Fibroblast of the aortic adventitia (primary cell): ENCODE measurements at regions not wholly inside any gene's neighbourhood (a gene's known extent, or its start where the extent isn't known, plus 50 kb on each side); places are given as distances from the start of the nearest gene placed in this dataset.
A peak's percentile ranks its signal among the peaks of the same experiment; 100 is the strongest.

ENCODE experiments used
- DNase-seq: peaks from one replicate; pipeline ENCODE4 v3.0.0-alpha.2; 2010; ENCODE audit warnings: low read depth
- H3K4me3 ChIP-seq: 2 replicates; pipeline ENCODE4 v1.5.1; 2011; ENCODE audit warnings: low read depth, mild to moderate bottlenecking, control low read depth, low read length, moderate library complexity
- TF ChIP-seq, protein P1 (sequence below): IDR thresholded peaks from 2 replicates; pipeline ENCODE4 v1.5.1; 2011; ENCODE audit warnings: mild to moderate bottlenecking, low read length, control low read depth, inconsistent platforms; ENCODE audit not compliant: insufficient read depth

GRCh38 chr2:151083856-151084795, 177.5 kb downstream of the RBM43 start:
- DNase-seq: peak; percentile 37
- no peak overlapping the region for H3K4me3 ChIP-seq
- TF ChIP-seq, protein P1, sequence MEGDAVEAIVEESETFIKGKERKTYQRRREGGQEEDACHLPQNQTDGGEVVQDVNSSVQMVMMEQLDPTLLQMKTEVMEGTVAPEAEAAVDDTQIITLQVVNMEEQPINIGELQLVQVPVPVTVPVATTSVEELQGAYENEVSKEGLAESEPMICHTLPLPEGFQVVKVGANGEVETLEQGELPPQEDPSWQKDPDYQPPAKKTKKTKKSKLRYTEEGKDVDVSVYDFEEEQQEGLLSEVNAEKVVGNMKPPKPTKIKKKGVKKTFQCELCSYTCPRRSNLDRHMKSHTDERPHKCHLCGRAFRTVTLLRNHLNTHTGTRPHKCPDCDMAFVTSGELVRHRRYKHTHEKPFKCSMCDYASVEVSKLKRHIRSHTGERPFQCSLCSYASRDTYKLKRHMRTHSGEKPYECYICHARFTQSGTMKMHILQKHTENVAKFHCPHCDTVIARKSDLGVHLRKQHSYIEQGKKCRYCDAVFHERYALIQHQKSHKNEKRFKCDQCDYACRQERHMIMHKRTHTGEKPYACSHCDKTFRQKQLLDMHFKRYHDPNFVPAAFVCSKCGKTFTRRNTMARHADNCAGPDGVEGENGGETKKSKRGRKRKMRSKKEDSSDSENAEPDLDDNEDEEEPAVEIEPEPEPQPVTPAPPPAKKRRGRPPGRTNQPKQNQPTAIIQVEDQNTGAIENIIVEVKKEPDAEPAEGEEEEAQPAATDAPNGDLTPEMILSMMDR: no peak

DNA sequence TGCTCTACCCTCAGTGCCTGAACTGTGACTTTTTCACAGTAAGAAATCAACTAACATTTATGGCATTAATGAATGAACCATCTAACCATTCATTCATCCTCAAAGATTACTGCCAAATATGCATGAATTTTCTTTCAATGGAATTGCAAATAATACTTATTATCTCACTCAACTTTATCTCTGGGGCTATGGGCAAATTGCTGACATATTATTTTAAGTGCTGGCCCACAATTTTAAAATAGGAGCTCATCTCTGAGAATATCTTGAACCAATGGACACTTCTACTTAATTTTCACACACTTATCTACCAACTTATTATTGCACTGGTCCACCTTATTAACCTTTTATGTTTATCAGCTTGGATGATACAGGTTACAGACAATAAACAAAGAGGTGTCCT, 182.8 kb downstream of the RBM43 start:
- no peak overlapping the region for H3K4me3 ChIP-seq
- TF ChIP-seq, protein P1: no peak
- DNase-seq: no peak

DNA sequence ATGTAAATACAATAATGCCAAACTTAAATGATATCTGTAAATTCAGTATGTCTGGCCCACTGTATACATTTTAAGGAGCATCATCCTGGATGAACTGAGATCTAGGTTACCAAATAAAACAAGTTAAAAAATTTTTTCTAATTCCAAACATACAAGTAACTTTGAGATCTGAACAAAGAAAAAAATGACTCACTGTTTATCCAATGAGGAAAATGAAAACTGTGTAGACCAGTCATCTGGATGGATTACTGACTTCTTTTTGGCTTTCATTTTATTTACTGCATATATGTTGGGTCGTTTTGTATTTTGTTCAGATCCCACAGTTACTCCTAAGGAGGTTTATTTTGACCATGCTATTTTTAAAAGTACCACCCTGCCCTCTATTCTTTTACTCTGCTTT, 189.8 kb downstream of the RBM43 start:
- no peak overlapping the region for H3K4me3 ChIP-seq
- TF ChIP-seq, protein P1: no peak
- DNase-seq: no peak

- peak; percentile 78 for DNase-seq
- TF ChIP-seq, protein P1: peak; percentile 78
- no peak overlapping the region for H3K4me3 ChIP-seq
Measured at GRCh38 chr2:151071382-151071781, 190.3 kb downstream of the RBM43 start.

GRCh38 chr2:151070253-151070652, 191.4 kb downstream of the RBM43 start:
- DNase-seq: no peak
- TF ChIP-seq, protein P1: no peak
- H3K4me3 ChIP-seq: no peak overlapping the region

DNA sequence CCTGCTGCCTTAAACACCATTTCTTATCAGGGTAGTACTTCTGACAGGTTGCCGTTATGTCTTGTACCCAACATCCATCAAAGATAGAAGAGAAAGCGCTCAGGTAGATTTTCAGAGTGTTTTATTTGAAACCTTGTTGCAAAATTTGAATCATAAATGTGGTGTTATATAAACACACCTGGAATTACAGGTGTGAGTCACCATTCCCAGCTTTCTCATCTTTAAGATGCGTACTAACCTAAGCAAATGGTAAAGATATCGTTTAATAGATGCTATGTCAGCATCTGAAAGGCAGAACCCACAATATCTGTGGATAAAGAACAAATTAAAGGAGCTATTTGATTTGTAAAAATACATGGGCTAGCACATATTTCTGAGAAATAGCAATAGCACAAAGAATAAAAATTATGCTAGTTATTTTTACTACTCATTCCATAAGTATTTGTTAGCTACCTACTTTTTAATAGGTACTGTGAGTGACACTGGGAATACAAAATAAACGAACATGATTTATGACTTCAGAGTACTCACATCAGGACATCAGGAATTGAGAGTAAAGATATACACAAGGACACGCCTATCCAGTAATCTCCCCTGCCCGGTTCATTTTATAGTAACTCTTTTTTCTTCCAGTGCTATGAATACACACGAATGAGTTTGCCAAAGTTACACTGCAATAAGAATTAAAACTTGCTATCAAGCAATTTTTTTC, 193.8 kb downstream of the RBM43 start:
- TF ChIP-seq, protein P1: no peak
- no peak for DNase-seq
- no peak overlapping the region for H3K4me3 ChIP-seq
